Type B pancreatic cell (in vitro differentiated cells): ENCODE measurements at regions not wholly inside any gene's neighbourhood (a gene's known extent, or its start where the extent isn't known, plus 50 kb on each side); places are given as distances from the start of the nearest gene placed in this dataset.

Source experiments
- DNase-seq: peaks from one replicate; pipeline ENCODE4 v3.0.0; 2021; ENCODE audit warnings: mixed read lengths; ENCODE audit not compliant: unreplicated experiment; ENCODE audit errors: extremely low spot score
- H3K27ac Mint-ChIP-seq: 2 replicates; pipeline ENCODE4 v1.8.0; 2021; ENCODE audit warnings: mild to moderate bottlenecking, mixed read lengths
- H3K27me3 Mint-ChIP-seq: 2 replicates; pipeline ENCODE4 v1.8.0; 2021; ENCODE audit warnings: mixed read lengths
- H3K36me3 Mint-ChIP-seq: 2 replicates; pipeline ENCODE4 v1.8.0; 2021; ENCODE audit warnings: mixed read lengths
- H3K4me1 Mint-ChIP-seq: one replicate; pipeline ENCODE4 v1.8.0; 2021; ENCODE audit warnings: mixed read lengths; ENCODE audit not compliant: unreplicated experiment
- H3K4me3 Mint-ChIP-seq: 2 replicates; pipeline ENCODE4 v1.8.0; 2021; ENCODE audit warnings: mild to moderate bottlenecking, mixed read lengths
- H3K9me3 Mint-ChIP-seq: 2 replicates; pipeline ENCODE4 v1.8.0; 2021; ENCODE audit warnings: mixed read lengths
- CTCF ChIP-seq: fragments of 200-600 bp; sonication (generic); conservative IDR thresholded peaks from 2 replicates; pipeline ENCODE4 v1.5.0; 2021; ENCODE audit warnings: antibody characterized with exemption, mild to moderate bottlenecking

- Mint-ChIP-seq H3K4me3 (no peak overlapping the region), H3K27me3 (no peaks in the 10 kb centered on the region), H3K27ac (no peak overlapping the region), H3K36me3 (no peaks in the 10 kb centered on the region), H3K4me1 (no peaks in the 10 kb centered on the region), H3K9me3 (no peaks in the 10 kb centered on the region)
- no peak for TF ChIP-seq CTCF
- DNase-seq = no peak
Observed at GRCh38 chrX:6812087-6812486, 277.2 kb upstream of the VCX3A start.

GRCh38 chrX:6810776-6811175 lies 275.9 kb upstream of the VCX3A start:
- no peaks in the 10 kb centered on the region for H3K27me3 Mint-ChIP-seq
- no peaks in the 10 kb centered on the region for H3K9me3 Mint-ChIP-seq
- DNase-seq = no peak
- no peak overlapping the region for H3K27ac Mint-ChIP-seq
- TF ChIP-seq CTCF = no peak
- no peaks in the 10 kb centered on the region for H3K36me3 Mint-ChIP-seq
- no peak overlapping the region for H3K4me3 Mint-ChIP-seq
- H3K4me1 Mint-ChIP-seq = no peaks in the 10 kb centered on the region

GRCh38 chrX:6803607-6804006 lies 268.7 kb upstream of the VCX3A start:
- Mint-ChIP-seq H3K9me3 (no peaks in the 10 kb centered on the region), H3K27ac (no peak overlapping the region), H3K36me3 (no peaks in the 10 kb centered on the region), H3K4me3 (no peak overlapping the region), H3K4me1 (no peaks in the 10 kb centered on the region), H3K27me3 (peaks cover 3% of the 10 kb centered on the region)
- TF ChIP-seq CTCF = no peak
- DNase-seq = no peak

DNA sequence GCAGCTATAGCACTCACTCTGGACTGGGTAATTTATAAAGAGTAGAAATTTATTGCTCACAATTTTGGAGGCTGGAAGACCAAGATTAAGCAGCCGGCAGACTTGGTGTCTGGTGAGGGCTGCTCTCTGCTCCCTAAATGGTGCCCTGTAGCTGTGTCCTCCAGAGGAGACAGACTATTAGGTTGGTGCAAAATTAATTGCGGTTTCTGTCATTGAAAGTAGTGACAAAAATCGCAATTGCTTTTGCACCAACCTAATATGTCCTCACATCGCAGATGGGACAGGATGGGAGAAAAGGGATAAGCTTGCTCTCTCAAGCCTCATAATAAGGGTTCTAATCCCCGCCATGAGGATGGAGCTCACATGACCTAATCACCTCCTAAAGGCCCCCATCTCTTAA lies 258.1 kb upstream of the VCX3A start:
- H3K4me1 Mint-ChIP-seq = peaks cover 10% of the 10 kb centered on the region
- TF ChIP-seq CTCF = no peak
- H3K27ac Mint-ChIP-seq = no peak overlapping the region
- H3K27me3 Mint-ChIP-seq = no peaks in the 10 kb centered on the region
- no peak for DNase-seq
- H3K36me3 Mint-ChIP-seq = no peaks in the 10 kb centered on the region
- H3K4me3 Mint-ChIP-seq = no peak overlapping the region
- H3K9me3 Mint-ChIP-seq = peaks cover 7% of the 10 kb centered on the region

GRCh38 chrX:6783912-6784311 lies 249.0 kb upstream of the VCX3A start:
- peaks cover 5% of the 10 kb centered on the region for H3K4me1 Mint-ChIP-seq

More at GRCh38 chrX:6783912-6784311, 249.0 kb upstream of the VCX3A start:
- Mint-ChIP-seq H3K4me3 (no peak overlapping the region), H3K27me3 (peaks cover 3% of the 10 kb centered on the region), H3K9me3 (no peaks in the 10 kb centered on the region), H3K36me3 (no peaks in the 10 kb centered on the region), H3K27ac (no peak overlapping the region)
- no peak for DNase-seq
- no peak for TF ChIP-seq CTCF
